ENCODE measurements at regions not wholly inside any gene's neighbourhood (a gene's known extent, or its start where the extent isn't known, plus 50 kb on each side); places are given as distances from the start of the nearest gene placed in this dataset.
A peak's percentile ranks its signal among the peaks of the same experiment; 100 is the strongest.

GRCh38 chr11:26162291-26162690 lies 169.6 kb upstream of the ANO3 start:
- no peak for DNase-seq (ENCODE audit: low spot score)

GRCh38 chr11:26186389-26186788 lies 145.5 kb upstream of the ANO3 start:
- DNase-seq (ENCODE audit: low spot score), result no peak

- DNase-seq (ENCODE audit: low spot score), result peak; percentile 37
Measured at GRCh38 chr11:26187639-26188038, 144.3 kb upstream of the ANO3 start.

GRCh38 chr11:26188554-26188953 lies 143.4 kb upstream of the ANO3 start:
- no peak for DNase-seq (ENCODE audit: low spot score)

GRCh38 chr11:26191193-26191592 lies 140.7 kb upstream of the ANO3 start:
- no peak for DNase-seq (ENCODE audit: low spot score)

GRCh38 chr11:26193694-26194365 lies 138.1 kb upstream of the ANO3 start:
- DNase-seq (ENCODE audit: low spot score), result no peak

GRCh38 chr11:26194881-26195280 lies 137.0 kb upstream of the ANO3 start:
- DNase-seq (ENCODE audit: low spot score), result no peak

GRCh38 chr11:26198532-26199096 lies 133.3 kb upstream of the ANO3 start:
- DNase-seq (ENCODE audit: low spot score), result no peak

GRCh38 chr11:26199331-26200095 lies 132.4 kb upstream of the ANO3 start:
- no peak for DNase-seq (ENCODE audit: low spot score)

- DNase-seq (ENCODE audit: low spot score), result no peak
Measured at GRCh38 chr11:26201411-26201810, 130.5 kb upstream of the ANO3 start.

- no peak for DNase-seq (ENCODE audit: low spot score)
Measured at GRCh38 chr11:26202754-26203153, 129.2 kb upstream of the ANO3 start.

- no peak for DNase-seq (ENCODE audit: low spot score)
Measured at GRCh38 chr11:26204101-26204500, 127.8 kb upstream of the ANO3 start.

- DNase-seq (ENCODE audit: low spot score), result no peak
Measured at GRCh38 chr11:26204839-26205238, 127.1 kb upstream of the ANO3 start.

GRCh38 chr11:26219183-26220117 lies 112.5 kb upstream of the ANO3 start:
- DNase-seq (ENCODE audit: low spot score), result no peak

- DNase-seq (ENCODE audit: low spot score), result no peak
Measured at GRCh38 chr11:26225646-26226045, 106.3 kb upstream of the ANO3 start.

GRCh38 chr11:26227301-26227746 lies 104.6 kb upstream of the ANO3 start:
- DNase-seq (ENCODE audit: low spot score), result peak; percentile 81

GRCh38 chr11:26227883-26228502 lies 103.9 kb upstream of the ANO3 start:
- no peak for DNase-seq (ENCODE audit: low spot score)

- peak; percentile 67 for DNase-seq (ENCODE audit: low spot score)
Measured at GRCh38 chr11:26228778-26229177, 103.2 kb upstream of the ANO3 start.

- DNase-seq (ENCODE audit: low spot score), result peak; percentile 35
Measured at GRCh38 chr11:26229257-26229656, 102.7 kb upstream of the ANO3 start.

GRCh38 chr11:26229981-26230380 lies 101.9 kb upstream of the ANO3 start:
- DNase-seq (ENCODE audit: low spot score), result no peak

- no peak for DNase-seq (ENCODE audit: low spot score)
Measured at GRCh38 chr11:26231252-26231661, 100.7 kb upstream of the ANO3 start.
